KBM-7 (cell line): ENCODE measurements at regions not wholly inside any gene's neighbourhood (a gene's known extent, or its start where the extent isn't known, plus 50 kb on each side); places are given as distances from the start of the nearest gene placed in this dataset.
"Not testable (repeated sequence)": the region's sequence is repeated elsewhere in the genome, so short reads cannot be mapped to it uniquely, and the experiment has no call there.

Experiments used
- DNase-seq: peaks from one replicate; pipeline ENCODE4 v3.0.0-alpha.2; 2015
- in situ Hi-C: fragments of 300-500 bp; cut with MboI; formaldehyde crosslinking; loops from 2 replicates; pipeline ENCODE4 v1.14.3; 2020; ENCODE audit warnings: low sequenced_read_pairs, low pct_unique_long_range_greater_than_20kb, mixed read lengths

DNA sequence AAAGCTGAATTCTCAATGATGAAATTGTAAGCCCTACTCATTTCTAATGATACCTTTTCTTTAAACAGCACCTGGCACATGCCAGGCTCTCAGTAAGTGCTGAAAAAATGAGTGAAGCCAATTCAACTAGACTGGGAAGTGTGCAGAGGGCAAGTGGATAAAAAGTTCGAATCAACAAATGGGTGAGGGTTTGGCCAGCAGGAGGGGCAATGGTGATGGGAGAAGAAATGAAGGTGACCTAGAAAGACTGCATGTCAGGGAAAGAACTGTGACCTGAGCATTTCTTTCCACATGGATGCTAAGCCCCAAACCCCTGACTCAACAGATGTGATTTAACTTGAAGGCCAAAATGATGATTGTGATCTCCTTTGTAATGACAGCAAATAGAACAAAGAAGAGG, 54.6 kb downstream of the DKK1 start:
- no peak for DNase-seq
- in situ Hi-C loops: no loop called here

DNA sequence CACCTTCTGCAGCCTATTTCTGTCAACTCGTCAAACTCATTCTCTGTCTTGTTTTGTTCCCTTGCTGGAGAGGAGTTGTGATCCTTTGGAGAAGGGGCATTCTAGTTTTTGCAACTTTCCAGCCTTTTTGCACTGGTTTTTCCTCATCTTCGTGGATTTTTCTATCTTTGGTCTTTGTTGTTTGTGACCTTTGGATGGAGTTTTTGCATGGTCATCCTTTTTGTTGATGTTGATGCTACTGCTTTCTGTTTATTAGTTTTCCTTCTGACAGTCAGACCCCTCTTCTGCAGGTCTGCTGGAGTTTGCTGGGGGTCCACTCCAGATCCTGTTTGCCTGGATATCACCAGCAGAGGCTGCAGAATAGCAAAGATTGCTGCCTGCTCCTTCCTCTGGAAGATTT, 60.1 kb downstream of the DKK1 start:
- in situ Hi-C loops, DNase-seq: not testable (repeated sequence)

DNA sequence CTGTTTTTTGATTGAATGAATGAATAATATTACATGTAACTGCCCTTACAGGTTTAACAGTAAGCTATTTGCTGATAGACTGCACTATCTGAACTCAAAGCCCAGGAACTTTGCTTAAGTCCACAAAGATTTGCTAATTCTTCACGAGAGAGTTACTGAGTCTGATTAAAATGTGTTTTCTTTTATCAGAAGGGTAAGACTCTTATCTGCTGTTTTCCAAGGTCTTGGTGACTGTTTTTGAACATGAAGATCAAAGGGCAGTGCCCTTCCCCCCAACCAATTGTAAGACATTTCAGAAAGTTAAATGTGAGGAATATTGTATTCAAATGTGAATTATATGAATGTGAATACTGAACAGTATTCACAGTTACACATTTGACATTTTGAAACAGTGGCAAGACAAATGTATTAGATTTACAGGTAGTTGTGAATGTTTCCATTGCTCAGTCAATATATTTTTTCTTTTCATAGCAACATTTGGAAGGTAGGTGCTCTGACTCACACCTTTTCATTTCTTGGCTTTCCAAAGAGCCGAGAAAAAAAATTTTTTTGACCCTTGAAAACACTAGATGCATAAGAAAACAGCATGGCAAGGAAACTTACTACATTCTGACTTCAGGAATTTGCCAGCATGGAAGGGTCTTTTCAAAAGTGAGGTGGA, 62.7 kb downstream of the DKK1 start:
- DNase-seq: no peak
- in situ Hi-C loops: no loop called here

DNA sequence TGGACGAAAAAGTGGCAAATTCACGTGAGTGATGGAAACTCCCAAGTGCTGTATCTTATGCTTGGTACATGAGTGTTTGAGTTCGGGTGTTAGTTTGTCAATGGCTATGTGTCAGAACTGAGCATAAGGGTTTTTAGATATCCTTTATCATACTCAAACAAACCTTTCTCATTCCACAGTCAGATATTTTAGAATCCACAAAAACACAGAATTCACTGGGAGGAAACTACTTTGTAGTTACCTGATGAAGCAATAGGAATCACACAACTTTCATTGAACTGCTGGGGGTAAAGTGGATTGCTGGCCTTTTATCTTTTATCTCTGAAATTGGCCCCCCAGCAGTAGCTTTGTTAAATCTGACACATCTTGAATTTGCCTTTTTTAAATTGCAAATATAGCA, 64.0 kb downstream of the DKK1 start:
- in situ Hi-C loops: no loop called here
- no peak for DNase-seq

DNA sequence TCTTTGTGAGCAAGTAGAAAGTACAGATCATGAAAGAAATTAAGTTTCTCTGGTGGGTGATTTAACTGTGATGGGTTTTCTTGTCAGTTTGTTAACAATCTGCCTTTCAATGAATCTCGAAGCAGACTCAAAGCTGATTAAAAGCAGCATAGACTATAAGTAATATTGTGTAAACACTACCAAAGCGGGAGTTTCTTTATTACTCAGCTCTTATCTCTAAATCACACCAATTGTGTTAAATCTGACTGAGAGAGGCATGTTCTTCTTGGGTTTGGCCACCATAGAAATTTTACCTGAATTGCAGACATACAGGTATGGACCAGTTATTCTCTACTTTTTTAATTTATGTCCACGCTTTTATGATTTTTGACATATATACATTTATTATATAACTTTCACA, 65.2 kb downstream of the DKK1 start:
- in situ Hi-C loops: no loop called here
- no peak for DNase-seq

DNA sequence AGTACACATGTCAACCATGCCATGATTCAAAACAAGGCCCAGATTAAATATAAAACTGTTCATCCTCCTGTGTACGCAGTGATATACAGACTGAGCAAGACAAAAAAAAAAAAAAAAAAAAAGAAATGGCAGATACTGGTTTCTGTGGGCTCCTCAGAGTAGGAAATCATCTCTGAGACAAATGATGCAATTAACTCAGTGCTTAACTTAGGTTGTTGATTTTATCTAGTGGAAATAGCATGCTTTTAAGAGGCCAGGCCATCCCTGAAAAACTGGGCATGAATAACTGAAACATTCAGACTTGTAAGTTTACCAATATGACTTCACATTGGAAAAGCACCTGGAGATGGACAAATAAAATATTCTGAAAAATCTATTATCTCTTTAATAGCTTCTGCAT, 69.0 kb downstream of the DKK1 start:
- DNase-seq: no peak
- in situ Hi-C loops: no loop called here

DNA sequence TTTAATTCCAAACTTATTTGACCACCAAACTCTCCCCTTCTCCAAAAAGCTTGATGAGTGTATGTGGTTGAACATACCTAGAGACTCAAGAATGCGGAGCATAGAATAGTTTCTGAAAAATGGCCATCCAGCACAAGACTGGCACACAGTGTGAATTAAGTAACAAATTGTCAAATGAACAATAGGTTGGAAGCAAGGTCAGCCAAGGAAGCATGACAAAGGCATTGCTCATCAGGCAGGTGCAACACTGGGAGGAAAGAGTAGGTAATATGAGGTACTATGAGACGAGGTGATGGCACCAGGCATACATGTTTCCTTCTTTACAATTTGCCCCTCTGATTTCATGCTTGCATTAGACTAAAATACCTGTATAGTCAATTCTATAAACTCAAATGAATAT, 73.7 kb downstream of the DKK1 start:
- in situ Hi-C loops: no loop called here
- DNase-seq: no peak

DNA sequence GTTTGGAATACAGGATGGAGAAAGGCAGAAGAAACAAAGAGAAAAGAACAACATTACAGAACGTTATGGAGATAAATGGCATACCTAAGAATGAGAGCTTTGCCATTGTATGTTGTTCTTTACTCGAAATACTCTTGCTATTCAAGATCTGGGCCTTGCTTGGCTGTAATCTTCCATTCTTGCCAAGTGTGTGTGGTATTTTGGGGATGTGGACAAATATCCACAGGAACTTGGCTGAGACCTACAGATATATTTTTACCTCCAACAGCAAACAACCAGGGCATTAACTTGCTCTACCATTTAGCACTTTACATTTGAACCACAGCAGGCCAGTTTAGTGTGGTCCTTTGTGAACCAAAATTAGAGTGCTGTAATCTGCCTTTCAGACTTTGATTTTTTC, 76.3 kb downstream of the DKK1 start:
- in situ Hi-C loops: no loop called here

DNA sequence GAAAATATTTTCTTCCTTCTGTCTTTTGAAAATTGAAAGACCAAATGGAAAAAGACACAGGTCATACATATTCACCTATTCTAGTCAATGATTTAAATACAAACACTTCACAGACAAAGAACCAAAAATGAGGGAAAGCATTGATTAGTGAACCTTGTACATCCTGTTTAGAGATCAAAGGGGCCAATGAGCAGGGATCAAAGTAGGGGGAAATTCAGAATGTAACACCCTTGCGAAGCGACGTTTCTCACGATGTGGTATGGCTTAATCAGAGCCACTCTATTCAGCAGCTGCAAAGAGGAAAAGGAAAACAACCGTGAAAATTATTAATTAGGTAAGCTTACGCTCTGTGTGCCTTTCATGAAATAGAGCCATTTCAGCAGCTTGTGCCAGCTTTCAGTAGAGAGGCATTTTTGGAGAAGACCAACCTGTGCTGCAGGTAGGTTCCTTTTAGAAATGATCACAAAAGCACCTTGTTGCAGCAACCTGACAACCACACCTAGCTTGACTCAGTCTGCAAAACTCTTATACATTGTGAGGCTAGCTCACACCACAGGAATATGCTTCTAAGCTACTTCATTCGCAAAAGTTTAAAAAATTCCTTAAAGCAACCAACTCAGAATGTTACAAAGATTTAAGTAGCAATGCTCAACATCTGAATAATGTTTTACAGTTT, 78.0 kb downstream of the DKK1 start:
- in situ Hi-C loops: no loop called here
- no peak for DNase-seq

More for the DNA sequence above, 76.3 kb downstream of the DKK1 start:
- DNase-seq: no peak

DNA sequence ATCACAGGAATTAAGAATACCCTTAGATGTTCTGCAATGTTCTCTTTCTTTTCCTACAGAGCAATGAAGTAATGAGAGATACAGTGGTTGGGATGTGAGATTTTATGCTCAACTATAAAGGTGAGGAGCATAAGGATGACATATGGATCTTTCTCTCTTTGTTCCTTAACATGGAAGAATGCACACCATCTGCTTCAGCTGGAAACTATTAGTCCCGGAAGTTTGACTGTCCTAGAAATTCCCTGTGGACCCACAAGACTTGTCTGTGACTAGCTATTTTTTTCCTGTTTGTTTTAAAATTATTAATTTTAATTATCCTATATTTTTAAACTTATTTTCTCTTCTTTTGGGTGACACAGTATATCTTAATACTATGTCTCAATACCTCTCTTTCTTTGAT, 80.2 kb downstream of the DKK1 start:
- in situ Hi-C loops: no loop called here
- DNase-seq: no peak

DNA sequence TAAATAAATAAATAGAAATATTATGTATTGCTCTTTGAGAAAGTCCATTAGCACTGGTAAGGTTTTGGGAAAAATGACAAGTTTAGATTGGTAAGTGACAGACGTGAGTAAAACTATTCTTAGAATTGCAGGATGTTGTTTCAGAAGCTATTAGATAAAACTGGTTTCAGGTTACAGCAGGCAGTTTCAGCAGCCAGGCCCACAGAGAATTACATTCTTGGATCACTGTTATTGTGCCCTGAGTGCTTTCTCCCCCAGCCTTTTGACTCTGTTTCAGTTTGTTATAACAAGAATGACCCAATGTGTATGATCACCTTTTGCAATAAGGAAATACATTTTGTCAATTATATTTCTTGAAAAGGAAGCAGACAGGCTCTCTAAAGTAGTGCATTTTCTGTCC, 86.5 kb downstream of the DKK1 start:
- in situ Hi-C loops: no loop called here
- DNase-seq: no peak

DNA sequence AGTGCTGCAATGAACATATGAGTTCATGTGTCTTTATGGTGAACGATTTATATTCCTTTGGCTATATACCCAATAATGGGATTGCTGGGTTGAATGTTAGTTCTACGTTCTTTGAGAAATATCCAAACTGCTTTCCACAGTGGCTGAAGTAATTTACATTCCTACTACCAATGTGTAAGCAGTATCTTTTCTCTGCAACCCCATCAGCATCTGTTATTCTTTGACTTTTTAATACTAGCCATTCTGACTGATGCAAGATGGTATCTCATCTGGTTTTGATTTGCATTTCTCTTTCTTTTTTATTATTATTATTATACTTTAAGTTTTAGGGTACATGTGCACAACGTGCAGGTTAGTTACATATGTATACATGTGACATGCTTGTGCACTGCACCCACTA, 89.7 kb downstream of the DKK1 start:
- in situ Hi-C loops: not testable (repeated sequence)

DNA sequence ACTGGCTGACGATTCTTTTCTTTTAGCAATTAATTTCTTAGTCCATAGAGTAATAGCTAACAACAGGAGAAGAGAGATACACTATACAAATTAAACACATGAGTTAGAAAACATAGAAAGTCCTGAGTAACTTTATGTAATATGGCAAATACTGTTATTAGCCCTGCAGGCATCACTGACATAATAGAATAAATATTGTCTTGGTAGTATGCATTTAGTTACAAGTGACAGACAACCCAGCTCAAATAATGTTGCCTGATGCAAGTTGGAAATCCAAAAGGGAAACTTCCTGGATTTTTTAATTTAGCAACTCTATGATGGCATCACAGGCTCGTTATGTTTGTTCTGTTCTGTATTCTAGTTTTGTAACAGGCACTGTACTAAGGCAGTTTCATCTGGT, 95.1 kb downstream of the DKK1 start:
- no peak for DNase-seq
- in situ Hi-C loops: no loop called here

More for the DNA sequence above, 89.7 kb downstream of the DKK1 start:
- not testable (repeated sequence) for DNase-seq

DNA sequence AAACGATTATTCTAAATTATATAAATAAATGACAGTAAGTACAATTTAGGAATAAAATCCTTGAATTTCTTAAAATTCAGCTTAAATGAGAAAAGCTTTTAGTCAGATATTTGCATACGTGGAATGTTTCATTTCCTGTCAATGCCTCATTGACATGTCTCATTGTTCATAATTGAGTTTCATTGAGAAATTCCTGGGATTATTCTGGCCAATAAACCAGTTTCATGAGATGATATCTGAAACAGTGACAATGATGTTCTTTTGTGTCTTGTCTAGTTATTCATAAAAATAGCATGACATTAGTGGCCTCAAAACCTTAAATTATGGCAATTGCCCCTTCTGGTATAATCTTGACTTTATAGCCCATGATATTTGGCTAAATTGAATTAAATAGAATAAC, 95.8 kb downstream of the DKK1 start:
- in situ Hi-C loops: no loop called here
- no peak for DNase-seq

DNA sequence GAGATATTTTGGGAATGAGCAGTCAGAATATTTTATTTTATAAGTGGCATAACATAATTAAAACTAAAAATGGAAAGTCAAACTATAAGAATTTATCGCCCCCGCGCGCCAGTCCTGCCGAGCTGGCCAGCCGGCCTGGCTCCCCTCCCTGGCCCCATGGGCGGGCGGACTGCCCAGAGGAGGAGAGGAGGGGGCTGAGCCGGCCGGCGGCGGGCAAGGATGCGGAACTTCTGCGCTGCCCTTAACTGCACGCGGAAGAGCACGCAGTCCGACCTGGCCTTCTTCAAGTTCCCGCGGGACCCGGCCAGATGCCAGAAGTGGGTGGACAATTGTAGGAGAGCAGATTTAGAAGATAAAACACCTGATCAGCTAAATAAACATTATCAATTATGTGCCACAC, 96.8 kb downstream of the DKK1 start:
- no peak for DNase-seq
- in situ Hi-C loops: no loop called here

DNA sequence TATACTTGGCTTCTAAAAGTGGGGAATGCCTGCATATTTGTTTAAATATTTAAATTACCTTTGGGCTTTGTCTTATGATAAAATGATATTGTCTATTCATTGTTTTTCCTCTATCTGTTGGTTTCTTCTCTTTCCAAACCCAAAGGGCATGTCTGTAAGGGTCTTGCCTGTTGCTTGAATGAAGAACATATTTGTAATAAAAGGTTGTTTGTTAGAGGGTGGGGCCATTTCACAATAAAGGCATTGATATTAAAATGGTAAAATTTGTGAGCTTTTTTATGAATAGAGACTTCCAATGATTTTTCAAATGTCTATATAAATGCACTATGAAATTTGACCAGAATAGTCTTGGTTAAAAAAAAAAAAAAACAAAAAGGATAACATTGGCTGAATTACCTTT, 105.2 kb downstream of the DKK1 start:
- in situ Hi-C loops: no loop called here
- no peak for DNase-seq

DNA sequence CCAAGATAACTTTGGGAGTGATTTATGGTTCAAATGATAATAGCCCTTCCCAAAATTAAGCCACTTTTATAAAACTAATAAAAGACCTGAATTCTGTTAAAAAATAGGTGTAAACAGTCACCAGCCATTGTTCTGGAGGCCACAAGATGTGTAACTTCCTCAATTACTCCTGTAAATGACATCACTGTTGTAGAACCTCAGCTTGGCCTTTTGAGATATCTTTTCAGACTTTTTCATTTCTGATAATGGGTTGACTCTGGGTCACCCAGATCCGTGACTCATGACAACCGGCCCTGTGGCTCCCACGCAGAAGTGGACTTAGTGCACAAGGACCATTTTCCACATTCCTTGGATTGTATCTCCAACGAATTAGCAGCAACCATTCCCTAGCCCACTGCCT, 106.6 kb downstream of the DKK1 start:
- in situ Hi-C loops: no loop called here

DNA sequence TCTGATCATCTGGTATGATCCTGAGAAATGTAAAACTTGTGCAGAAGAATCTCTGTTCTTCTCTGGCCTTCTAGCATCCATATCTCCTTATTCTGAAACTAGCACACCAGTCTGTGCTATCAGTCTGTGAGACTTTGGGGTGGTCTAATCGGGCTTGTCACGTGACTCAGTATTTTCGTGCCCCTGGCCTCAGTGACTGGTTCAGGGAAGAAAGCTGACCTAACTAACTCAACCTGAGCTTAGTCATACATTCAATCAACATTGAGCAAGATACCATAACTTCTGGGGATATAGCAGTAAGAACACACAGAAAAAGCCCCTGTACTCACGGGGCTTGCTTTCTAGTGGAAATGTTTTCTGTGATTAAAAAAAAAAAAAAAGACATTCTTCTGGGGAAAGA, 109.3 kb downstream of the DKK1 start:
- DNase-seq: no peak
- in situ Hi-C loops: no loop called here

More for the DNA sequence above, 106.6 kb downstream of the DKK1 start:
- DNase-seq: no peak

DNA sequence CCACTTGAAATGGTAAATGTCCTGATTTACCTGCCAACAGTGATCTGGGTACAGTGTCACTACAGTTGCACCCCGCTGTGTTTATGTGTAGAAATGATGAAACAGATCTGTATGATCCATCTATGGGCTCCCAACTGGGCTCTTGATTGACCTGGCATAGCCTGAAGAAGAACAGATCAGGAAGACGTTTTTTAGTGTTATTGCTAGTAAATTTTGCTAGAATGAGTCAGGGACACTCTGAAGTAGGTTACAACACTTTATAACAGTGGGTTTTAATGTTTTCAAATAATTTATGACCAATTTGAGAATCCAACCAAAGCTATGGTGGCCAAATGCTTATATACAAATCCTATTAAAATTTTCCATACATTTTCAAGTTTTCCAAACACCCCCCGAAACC, 110.3 kb downstream of the DKK1 start:
- in situ Hi-C loops: no loop called here

DNA sequence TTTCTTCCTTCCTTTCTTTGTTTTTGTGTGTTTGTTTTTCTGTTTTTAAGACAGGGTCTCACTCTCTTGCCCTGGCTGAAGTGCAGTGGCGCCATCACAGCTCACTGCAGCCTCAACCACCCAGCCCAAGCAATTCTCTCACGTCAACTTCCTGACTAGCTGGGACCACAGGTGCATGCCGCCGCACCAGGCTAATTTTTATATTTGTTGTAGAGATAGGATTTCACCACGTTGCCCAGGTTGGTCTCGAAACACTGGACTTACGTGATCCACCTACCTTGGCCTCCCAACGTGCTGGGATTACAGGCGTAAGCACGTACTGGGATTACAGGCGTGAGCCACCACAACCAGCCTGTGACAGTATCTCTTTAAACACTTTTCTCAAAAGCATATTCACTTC, 120.7 kb downstream of the DKK1 start:
- in situ Hi-C loops: no loop called here
- no peak for DNase-seq

More for the DNA sequence above, 110.3 kb downstream of the DKK1 start:
- no peak for DNase-seq

DNA sequence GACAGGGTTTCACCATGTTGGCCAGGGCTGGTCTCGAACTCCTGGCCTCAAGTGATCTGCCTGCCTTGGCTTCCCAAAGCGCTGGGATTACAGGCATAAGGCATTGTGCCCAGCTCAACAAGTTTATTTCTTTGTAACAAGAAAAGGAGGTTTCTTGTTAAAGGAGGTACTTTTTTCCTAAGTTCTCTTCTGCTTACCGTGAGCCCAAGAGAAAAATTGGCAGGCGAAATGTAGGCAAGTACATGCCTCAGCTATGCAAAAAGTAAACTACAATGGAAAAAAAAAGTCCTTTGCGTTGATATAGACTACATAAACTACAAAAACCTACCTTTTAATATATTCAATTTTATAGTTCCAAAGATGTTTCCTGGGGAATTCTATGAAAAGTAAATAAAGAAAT, 122.6 kb downstream of the DKK1 start:
- in situ Hi-C loops: no loop called here
- no peak for DNase-seq
